Common myeloid progenitor, CD34-positive (primary cell): ENCODE measurements at regions not wholly inside any gene's neighbourhood (a gene's known extent, or its start where the extent isn't known, plus 50 kb on each side); places are given as distances from the start of the nearest gene placed in this dataset.
A peak's percentile ranks its signal among the peaks of the same experiment; 100 is the strongest.

ENCODE experiments used
- CTCF ChIA-PET: fragments of 350-600 bp; sonication (Branson Sonifier 250); formaldehyde crosslinking; loops from one replicate; lab custom pipeline; 2021; ENCODE audit warnings: antibody characterized with exemption; lab: Charles Lee
- POLR2A ChIA-PET: fragments of 350-600 bp; sonication (Branson Sonifier 250); formaldehyde crosslinking; loops from one replicate; lab custom pipeline; 2021; ENCODE audit warnings: antibody characterized with exemption; lab: Charles Lee
- DNase-seq, 3 donors: peaks; one replicate each; pipeline versions ENCODE4 v3.0.0 to v3.0.0-alpha.2; 2013
- H3K27ac ChIP-seq, 2 experiments: 1 replicate in 1 of 2; 2 replicates in 1 of 2; pipeline ENCODE4 v1.7.0; 2013; ENCODE audit warnings: inconsistent platforms in 2 of 2, low read length in 2 of 2, mild to moderate bottlenecking in 2 of 2, low read depth in 1 of 2, moderate library complexity in 1 of 2; ENCODE audit not compliant: severe bottlenecking in 2 of 2, insufficient read depth in 1 of 2, poor library complexity in 1 of 2
- H3K27me3 ChIP-seq, 5 experiments: replicated peaks in 2 of 5; 1 replicate in 3 of 5; 2 replicates in 2 of 5; pipeline versions ENCODE4 v1.6.1 to v1.7.0; 2013; ENCODE audit warnings: low read length in 4 of 5, mild to moderate bottlenecking in 2 of 5, moderate library complexity in 2 of 5, inconsistent platforms in 1 of 5; ENCODE audit not compliant: insufficient read depth in 5 of 5, control insufficient read depth in 4 of 5
- H3K36me3 ChIP-seq, 4 experiments: 1 replicate in 2 of 4; 2 replicates in 2 of 4; pipeline versions ENCODE4 v1.6.1 to v1.7.0; 2013; ENCODE audit warnings: low read length in 3 of 4, control low read depth in 1 of 4, mild to moderate bottlenecking in 1 of 4; ENCODE audit not compliant: control insufficient read depth in 4 of 4, insufficient read depth in 4 of 4
- H3K4me1 ChIP-seq, 4 experiments: 1 replicate in 3 of 4; 2 replicates in 1 of 4; pipeline versions ENCODE4 v1.6.1 to v1.7.1; 2013; ENCODE audit warnings: low read length in 3 of 4, mild to moderate bottlenecking in 3 of 4, control low read depth in 1 of 4, inconsistent platforms in 1 of 4, moderate library complexity in 1 of 4; ENCODE audit not compliant: control insufficient read depth in 4 of 4, insufficient read depth in 4 of 4; ENCODE audit errors: control extremely low read depth in 1 of 4
- H3K4me3 ChIP-seq, 7 experiments: 1 replicate in 4 of 7; 2 replicates in 3 of 7; pipeline versions ENCODE4 v1.5.1 to v1.7.0; 2013; ENCODE audit warnings: mild to moderate bottlenecking in 7 of 7, low read length in 6 of 7, moderate library complexity in 6 of 7, inconsistent platforms in 2 of 7, low read depth in 2 of 7, control low read depth in 1 of 7; ENCODE audit not compliant: insufficient read depth in 4 of 7, control insufficient read depth in 1 of 7; ENCODE audit errors: extremely low read depth in 1 of 7
- H3K9me3 ChIP-seq, 5 experiments: 1 replicate in 4 of 5; 2 replicates in 1 of 5; pipeline versions ENCODE4 v1.6.1 to v1.7.1; 2013; ENCODE audit warnings: low read length in 4 of 5, mild to moderate bottlenecking in 2 of 5, inconsistent platforms in 1 of 5, low read depth in 1 of 5, moderate library complexity in 1 of 5; ENCODE audit not compliant: control insufficient read depth in 4 of 5, insufficient read depth in 2 of 5; ENCODE audit errors: control extremely low read depth in 1 of 5
- WGBS: methylation state at CpG from one replicate; pipeline ENCODE4 v1.1.5; 2013; ENCODE audit not compliant: insufficient coverage; 5-methylcytosine and 5-hydroxymethylcytosine counted together

DNA sequence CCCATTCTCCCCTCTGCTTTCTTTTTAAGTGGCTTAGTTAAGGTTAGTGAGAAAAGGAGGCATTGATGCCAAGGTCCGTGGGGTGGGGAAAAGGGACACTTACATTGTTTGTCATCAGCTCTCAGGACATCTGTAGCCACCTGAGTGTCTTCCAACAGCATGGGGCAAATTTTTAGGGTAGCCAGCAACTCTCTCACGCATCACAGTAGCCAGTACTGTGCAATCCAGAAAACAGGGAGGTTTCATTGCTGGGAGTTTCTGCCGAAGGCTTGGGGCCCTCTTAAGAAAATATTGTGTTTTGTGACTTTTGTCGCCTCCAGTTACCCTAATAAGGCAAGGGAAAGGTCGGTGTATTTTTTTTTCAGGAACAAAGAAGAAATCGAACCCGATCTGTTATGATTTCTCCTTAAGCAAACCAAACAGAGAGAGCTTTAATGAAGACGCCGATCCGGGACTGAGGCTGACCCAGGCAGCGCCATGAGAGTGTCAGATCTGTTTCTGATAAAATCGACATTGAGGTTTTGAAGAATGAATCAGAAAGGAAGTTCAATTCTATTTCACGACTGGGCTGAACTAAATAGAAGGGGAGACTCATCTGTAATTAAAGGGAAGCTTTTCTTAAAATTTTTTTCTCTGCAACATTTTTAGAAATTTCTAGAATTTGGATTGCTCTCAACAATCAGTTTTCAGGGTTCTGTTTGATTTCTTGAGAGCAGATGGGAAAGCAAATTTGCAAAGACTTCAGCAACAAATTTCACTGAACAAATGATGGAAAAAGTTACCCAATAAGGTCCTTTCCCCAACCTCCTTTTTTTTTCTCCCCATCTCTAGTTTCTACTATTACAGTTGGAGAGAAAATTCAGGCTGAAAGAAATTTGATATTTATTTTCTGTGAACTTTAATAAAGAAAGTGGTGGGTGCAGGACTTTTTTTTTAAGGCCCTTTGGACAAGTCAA, 144.7 kb upstream of the IRX3 start:
- H3K27ac ChIP-seq: no peak overlapping the region
- CTCF ChIA-PET: no interaction called here
- H3K36me3 ChIP-seq: no peaks in the 10 kb centered on the region
- POLR2A ChIA-PET: interaction anchor here (0.6 kb wide), 1 partner anchor 540 kb away, joined by 3 read pairs; no protein-coding TSS in a partner anchor
- WGBS: 9% methylated on average over 7 of the region's 13 CpGs
- H3K4me1 ChIP-seq: peaks cover 0 to 6% (median 2%) of the 10 kb centered on the region in 4 experiments
- peaks cover 0 to 25% (median 5%) of the 10 kb centered on the region in 5 experiments for H3K9me3 ChIP-seq
- H3K27me3 ChIP-seq: peaks cover 5 to 93% (median 22%) of the 10 kb centered on the region in 5 experiments
- H3K4me3 ChIP-seq: no peak overlapping the region
- DNase-seq: peak; percentile 36 to 57 (median 51)

DNA sequence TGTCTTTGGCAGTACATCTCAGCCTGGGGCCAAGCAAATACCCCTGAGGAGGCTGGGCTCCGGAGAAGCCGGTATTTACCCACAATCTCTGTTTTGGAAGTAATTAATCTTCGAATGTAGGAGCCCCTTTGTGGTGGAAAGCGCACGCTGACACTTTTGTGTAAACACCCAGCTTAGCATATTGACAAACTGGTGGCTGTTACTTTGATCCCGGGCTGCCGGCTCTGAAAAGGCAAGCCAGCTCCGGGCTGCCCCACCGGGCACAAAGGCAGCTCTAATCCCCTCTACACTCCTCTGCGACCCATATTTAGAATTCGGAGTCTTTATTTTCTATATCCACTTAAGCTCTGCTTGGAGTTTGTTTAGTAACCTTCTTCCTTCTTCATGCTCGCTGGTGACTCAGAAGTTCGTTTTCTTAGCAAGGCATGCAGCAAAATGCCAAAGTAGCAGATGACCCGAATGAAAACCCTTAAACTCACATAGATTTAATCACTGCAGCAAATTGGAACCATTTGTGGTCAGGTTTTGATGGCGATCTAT, 144.0 kb upstream of the IRX3 start:
- Histone ChIP-seq H3K9me3 (peaks cover 0 to 23% (median 5%) of the 10 kb centered on the region in 5 experiments), H3K4me1 (peaks cover 0 to 6% (median 2%) of the 10 kb centered on the region in 4 experiments), H3K36me3 (no peaks in the 10 kb centered on the region), H3K27ac (no peak overlapping the region), H3K27me3 (peaks cover 5 to 92% (median 22%) of the 10 kb centered on the region in 5 experiments), H3K4me3 (no peak overlapping the region)
- ChIA-PET CTCF (no interaction called here), POLR2A (interaction anchor here (0.6 kb wide), 1 partner anchor 541 kb away, joined by 3 read pairs; no protein-coding TSS in a partner anchor)
- DNase-seq: peak in 2 of 3 donors; percentile 41 to 51
- 8% methylated on average over 14 of the region's 15 CpGs for WGBS

- WGBS: 82% methylated on average over 3 of the region's 4 CpGs
Observed at GRCh38 chr16:54429029-54429428, 142.4 kb upstream of the IRX3 start.

GRCh38 chr16:54426553-54426849, 139.9 kb upstream of the IRX3 start:
- WGBS: no CpG with 5 or more reads among the region's 4 CpGs
- ChIA-PET CTCF (interaction anchor here (0.9 kb wide), 1 partner anchor 147 kb away, joined by 3 read pairs; no protein-coding TSS in a partner anchor), POLR2A (no interaction called here)
- peak in 1 of 3 donors; percentile 8 for DNase-seq
- Histone ChIP-seq H3K36me3 (no peaks in the 10 kb centered on the region), H3K9me3 (peaks cover 0 to 17% (median 5%) of the 10 kb centered on the region in 5 experiments), H3K4me1 (peaks cover 0 to 6% (median 2%) of the 10 kb centered on the region in 4 experiments), H3K4me3 (no peak overlapping the region), H3K27ac (no peak overlapping the region), H3K27me3 (peaks cover 5 to 75% (median 16%) of the 10 kb centered on the region in 5 experiments)

More at GRCh38 chr16:54429029-54429428, 142.4 kb upstream of the IRX3 start:
- H3K36me3 ChIP-seq: no peaks in the 10 kb centered on the region
- ChIA-PET CTCF (no interaction called here), POLR2A (no interaction called here)
- peaks cover 0 to 6% (median 2%) of the 10 kb centered on the region in 4 experiments for H3K4me1 ChIP-seq
- no peak overlapping the region for H3K4me3 ChIP-seq
- no peak overlapping the region for H3K27ac ChIP-seq
- DNase-seq: no peak
- peaks cover 0 to 17% (median 5%) of the 10 kb centered on the region in 5 experiments for H3K9me3 ChIP-seq
- peaks cover 5 to 92% (median 22%) of the 10 kb centered on the region in 5 experiments for H3K27me3 ChIP-seq

- DNase-seq: no peak
- ChIA-PET CTCF (interaction anchor here (0.9 to 1.4 kb wide), 2 partner anchors 15 to 147 kb away, joined by 3 read pairs; no protein-coding TSS in a partner anchor), POLR2A (no interaction called here)
- H3K4me1 ChIP-seq: peaks cover 0 to under 1% (median 0%) of the 10 kb centered on the region in 4 experiments
- no peak overlapping the region for H3K27ac ChIP-seq
- peaks cover 5 to 70% (median 15%) of the 10 kb centered on the region in 5 experiments for H3K27me3 ChIP-seq
- no peak overlapping the region for H3K4me3 ChIP-seq
- WGBS: 93% methylated on average over 7 of the region's 12 CpGs
- H3K9me3 ChIP-seq: peaks cover 0 to 17% (median 5%) of the 10 kb centered on the region in 5 experiments
- no peaks in the 10 kb centered on the region for H3K36me3 ChIP-seq
Observed at GRCh38 chr16:54425681-54426552, 139.3 kb upstream of the IRX3 start.

GRCh38 chr16:54425068-54425467, 138.5 kb upstream of the IRX3 start:
- ChIA-PET CTCF (interaction anchor here (1.4 kb wide), 1 partner anchor 15 kb away, joined by 3 read pairs; no protein-coding TSS in a partner anchor), POLR2A (no interaction called here)
- WGBS: no CpG with 5 or more reads among the region's 1 CpG

More at GRCh38 chr16:54425068-54425467, 138.5 kb upstream of the IRX3 start:
- Histone ChIP-seq H3K4me1 (no peaks in the 10 kb centered on the region), H3K4me3 (no peak overlapping the region), H3K9me3 (peaks cover 0 to 14% (median 2%) of the 10 kb centered on the region in 5 experiments), H3K27ac (no peak overlapping the region), H3K27me3 (peaks cover 5 to 61% (median 12%) of the 10 kb centered on the region in 5 experiments), H3K36me3 (no peaks in the 10 kb centered on the region)
- no peak for DNase-seq
